Mesenchymal stem cell (in vitro differentiated cells and primary cell): ENCODE measurements at regions not wholly inside any gene's neighbourhood (a gene's known extent, or its start where the extent isn't known, plus 50 kb on each side); places are given as distances from the start of the nearest gene placed in this dataset.

Experiments used
- DNase-seq: peaks from one replicate; pipeline ENCODE4 v3.0.0-alpha.2; 2013
- H2AFZ ChIP-seq: one replicate; pipeline ENCODE4 v1.6.1; 2013; ENCODE audit warnings: low read depth, mild to moderate bottlenecking, control low read depth, inconsistent platforms, low read length, moderate library complexity
- H2AK5ac ChIP-seq: 2 replicates; pipeline ENCODE4 v1.6.1; 2013; ENCODE audit warnings: low read length, moderate library complexity, mild to moderate bottlenecking, inconsistent platforms; ENCODE audit not compliant: severe bottlenecking
- H2BK120ac ChIP-seq: one replicate; pipeline ENCODE4 v1.6.1; 2013; ENCODE audit warnings: low read depth, mild to moderate bottlenecking, inconsistent platforms, low read length, moderate library complexity
- H2BK12ac ChIP-seq, 2 experiments: one replicate each; pipeline ENCODE4 v1.6.1; 2013; ENCODE audit warnings: inconsistent platforms in 2 of 2, low read length in 2 of 2, mild to moderate bottlenecking in 2 of 2, moderate library complexity in 2 of 2, control low read depth in 1 of 2
- H2BK15ac ChIP-seq: one replicate; pipeline ENCODE4 v1.6.1; 2013; ENCODE audit warnings: mild to moderate bottlenecking, low read depth, inconsistent platforms; ENCODE audit not compliant: poor library complexity, severe bottlenecking
- H2BK5ac ChIP-seq: 2 replicates; pipeline ENCODE4 v1.6.1; 2013; ENCODE audit warnings: low read depth, mild to moderate bottlenecking, low read length, control low read depth, inconsistent platforms; ENCODE audit not compliant: poor library complexity, severe bottlenecking
- H3K14ac ChIP-seq, 2 experiments: one replicate each; pipeline ENCODE4 v1.6.1; 2013; ENCODE audit warnings: inconsistent platforms in 2 of 2, low read length in 2 of 2, control low read depth in 1 of 2, mild to moderate bottlenecking in 1 of 2, moderate library complexity in 1 of 2
- H3K18ac ChIP-seq, 2 experiments: one replicate each; pipeline ENCODE4 v1.6.1; 2013; ENCODE audit warnings: inconsistent platforms in 2 of 2, low read length in 2 of 2, control low read depth in 1 of 2, low read depth in 1 of 2, mild to moderate bottlenecking in 1 of 2
- H3K23ac ChIP-seq, 2 experiments: one replicate each; pipeline ENCODE4 v1.6.1; 2013; ENCODE audit warnings: inconsistent platforms in 2 of 2, low read length in 2 of 2, mild to moderate bottlenecking in 2 of 2, moderate library complexity in 2 of 2, control low read depth in 1 of 2
- H3K27ac ChIP-seq: 2 replicates; pipeline ENCODE4 v1.5.1; 2013; ENCODE audit warnings: mild to moderate bottlenecking, moderate library complexity, low read length, control low read depth, inconsistent platforms; ENCODE audit not compliant: poor library complexity, severe bottlenecking
- H3K27me3 ChIP-seq, 2 experiments: 2 replicates each; pipeline versions ENCODE4 v1.6.1 to v1.7.0; 2013; ENCODE audit warnings: low read length in 2 of 2, mild to moderate bottlenecking in 2 of 2, moderate library complexity in 2 of 2, control low read depth in 1 of 2, inconsistent platforms in 1 of 2; ENCODE audit not compliant: control insufficient read depth in 1 of 2, insufficient read depth in 1 of 2
- H3K36me3 ChIP-seq, 2 experiments: 2 replicates each; pipeline versions ENCODE4 v1.6.1 to v1.7.0; 2013; ENCODE audit warnings: low read length in 2 of 2, control low read depth in 1 of 2, inconsistent platforms in 1 of 2, low read depth in 1 of 2, mild to moderate bottlenecking in 1 of 2; ENCODE audit not compliant: insufficient read depth in 2 of 2, control insufficient read depth in 1 of 2
- H3K4ac ChIP-seq, 2 experiments: one replicate each; pipeline ENCODE4 v1.6.1; 2013; ENCODE audit warnings: inconsistent platforms in 2 of 2, low read length in 2 of 2, mild to moderate bottlenecking in 2 of 2, moderate library complexity in 2 of 2, control low read depth in 1 of 2, low read depth in 1 of 2
- H3K4me1 ChIP-seq: 2 replicates; pipeline ENCODE4 v1.6.1; 2013; ENCODE audit warnings: low read depth, low read length, control low read depth; ENCODE audit not compliant: control insufficient read depth, insufficient read depth
- H3K4me2 ChIP-seq: 2 replicates; pipeline ENCODE4 v1.6.1; 2013; ENCODE audit warnings: low read length, mild to moderate bottlenecking, inconsistent platforms; ENCODE audit not compliant: poor library complexity, severe bottlenecking
- H3K4me3 ChIP-seq, 2 experiments: 2 replicates each; pipeline versions ENCODE4 v1.5.1 to v1.7.0; 2013; ENCODE audit warnings: low read length in 2 of 2, mild to moderate bottlenecking in 2 of 2, control low read depth in 1 of 2, low read depth in 1 of 2; ENCODE audit not compliant: insufficient read depth in 1 of 2
- H3K79me1 ChIP-seq: replicated peaks from 2 replicates; pipeline ENCODE4 v1.6.1; 2013; ENCODE audit warnings: mild to moderate bottlenecking, control low read depth, low read length, inconsistent platforms; ENCODE audit not compliant: poor library complexity, severe bottlenecking
- H3K9ac ChIP-seq: 2 replicates; pipeline ENCODE4 v1.7.0; 2013; ENCODE audit warnings: mild to moderate bottlenecking, low read length, moderate library complexity
- H3K9me3 ChIP-seq: 2 replicates; pipeline ENCODE4 v1.7.0; 2013; ENCODE audit warnings: mild to moderate bottlenecking, low read length; ENCODE audit not compliant: control insufficient read depth
- H4K8ac ChIP-seq: one replicate; pipeline ENCODE4 v1.6.1; 2013; ENCODE audit warnings: inconsistent platforms, mild to moderate bottlenecking, low read length, moderate library complexity
- H4K91ac ChIP-seq: one replicate; pipeline ENCODE4 v1.6.1; 2013; ENCODE audit warnings: mild to moderate bottlenecking, low read length, inconsistent platforms
- WGBS: methylation state at CpG from one replicate; pipeline ENCODE4 v1.1.7; 2013; ENCODE audit warnings: mixed read lengths; 5-methylcytosine and 5-hydroxymethylcytosine counted together

GRCh38 chr15:38750786-38751185 lies 186.2 kb upstream of the RASGRP1 start:
- H3K14ac ChIP-seq = no peak overlapping the region
- H3K27ac ChIP-seq = no peak overlapping the region
- no peaks in the 10 kb centered on the region for H3K4me1 ChIP-seq
- no peaks in the 10 kb centered on the region for H3K9me3 ChIP-seq
- no peaks in the 10 kb centered on the region for H3K79me1 ChIP-seq
- no peak overlapping the region for H2BK12ac ChIP-seq
- no peak overlapping the region for H3K18ac ChIP-seq
- no peak overlapping the region for H3K9ac ChIP-seq
- no peak overlapping the region for H4K91ac ChIP-seq
- H2AFZ ChIP-seq = no peak overlapping the region
- no peak overlapping the region for H3K23ac ChIP-seq
- no peak for DNase-seq
- H4K8ac ChIP-seq = no peak overlapping the region
- no peak overlapping the region for H2BK5ac ChIP-seq
- H3K4me2 ChIP-seq = no peak overlapping the region
- H3K36me3 ChIP-seq = no peaks in the 10 kb centered on the region
- no peak overlapping the region for H3K4ac ChIP-seq
- no peak overlapping the region for H2BK120ac ChIP-seq
- H3K27me3 ChIP-seq = peaks cover 0 to 16% of the 10 kb centered on the region in 2 experiments
- H2BK15ac ChIP-seq = no peak overlapping the region
- no peak overlapping the region for H3K4me3 ChIP-seq
- 92% methylated on average over 5 of the region's 5 CpGs for WGBS
- H2AK5ac ChIP-seq = no peak overlapping the region

DNA sequence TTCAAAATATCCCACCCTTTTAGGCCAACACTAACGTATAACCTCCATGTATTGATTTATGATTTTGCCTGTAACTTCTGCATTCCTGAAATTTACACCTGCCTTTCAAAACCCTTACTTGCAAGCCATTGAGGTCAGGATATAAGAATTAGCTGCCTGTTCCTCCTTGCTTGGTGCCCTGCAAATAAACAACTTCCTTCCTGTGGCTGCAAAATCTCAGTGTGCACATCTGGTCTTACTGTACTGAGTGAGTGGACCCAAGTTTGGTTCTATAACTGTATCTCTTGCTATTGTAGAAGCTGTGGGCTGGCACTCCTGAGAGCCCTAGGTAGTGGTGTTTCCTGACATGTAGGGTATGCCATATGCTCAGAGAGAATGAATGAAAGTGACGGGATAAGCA lies 191.1 kb upstream of the RASGRP1 start:
- Histone ChIP-seq H3K9me3 (no peaks in the 10 kb centered on the region), H3K4me3 (no peak overlapping the region), H3K36me3 (no peaks in the 10 kb centered on the region), H3K4me1 (peaks cover 11% of the 10 kb centered on the region), H3K23ac (no peak overlapping the region), H4K91ac (no peak overlapping the region), H2BK120ac (no peak overlapping the region), H3K79me1 (no peaks in the 10 kb centered on the region), H3K18ac (no peak overlapping the region), H3K27ac (no peak overlapping the region), H2AFZ (no peak overlapping the region), H2BK15ac (no peak overlapping the region), H2BK12ac (no peak overlapping the region), H3K4ac (no peak overlapping the region), H3K4me2 (no peak overlapping the region), H3K9ac (no peak overlapping the region), H3K14ac (no peak overlapping the region), H2BK5ac (no peak overlapping the region), H2AK5ac (no peak overlapping the region), H3K27me3 (peaks cover 0 to 21% of the 10 kb centered on the region in 2 experiments), H4K8ac (no peak overlapping the region)
- 95% methylated on average over 2 of the region's 2 CpGs for WGBS
- no peak for DNase-seq

DNA sequence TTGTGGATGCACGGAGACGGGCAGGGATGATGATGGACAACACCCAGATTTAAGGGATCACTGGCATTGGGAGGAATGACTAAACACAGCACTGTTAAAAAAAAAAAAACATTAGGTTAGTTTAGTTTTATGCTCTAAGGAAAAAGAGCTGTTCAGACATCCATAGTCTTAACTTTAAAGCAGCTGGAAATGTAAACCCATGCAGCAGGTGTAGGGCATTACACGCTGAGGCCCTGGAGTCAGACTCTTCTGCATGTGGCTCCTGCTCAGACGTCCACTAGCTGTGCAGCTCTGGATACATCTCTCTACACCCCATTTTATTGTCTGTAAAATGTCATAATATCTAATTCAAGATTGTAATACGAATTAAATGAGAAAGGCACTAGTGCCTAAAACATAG lies 191.8 kb upstream of the RASGRP1 start:
- H3K36me3 ChIP-seq = no peaks in the 10 kb centered on the region
- H2BK5ac ChIP-seq = no peak overlapping the region
- no peaks in the 10 kb centered on the region for H3K79me1 ChIP-seq
- H3K4me3 ChIP-seq = no peak overlapping the region
- no peak for DNase-seq
- H3K27me3 ChIP-seq = peaks cover 0 to 21% of the 10 kb centered on the region in 2 experiments
- no peak overlapping the region for H2BK12ac ChIP-seq
- H3K4me2 ChIP-seq = no peak overlapping the region
- no peak overlapping the region for H2AFZ ChIP-seq
- H3K14ac ChIP-seq = no peak overlapping the region
- no peak overlapping the region for H4K91ac ChIP-seq
- H3K4me1 ChIP-seq = peaks cover 11% of the 10 kb centered on the region
- no peak overlapping the region for H3K23ac ChIP-seq
- H3K9me3 ChIP-seq = no peaks in the 10 kb centered on the region
- WGBS = 93% methylated on average over 3 of the region's 5 CpGs
- H4K8ac ChIP-seq = no peak overlapping the region
- H2BK120ac ChIP-seq = no peak overlapping the region
- H2BK15ac ChIP-seq = no peak overlapping the region
- no peak overlapping the region for H2AK5ac ChIP-seq
- H3K4ac ChIP-seq = no peak overlapping the region
- H3K9ac ChIP-seq = no peak overlapping the region
- H3K18ac ChIP-seq = no peak overlapping the region
- no peak overlapping the region for H3K27ac ChIP-seq

- no peaks in the 10 kb centered on the region for H3K36me3 ChIP-seq
- H3K27me3 ChIP-seq = peaks cover 0 to 21% of the 10 kb centered on the region in 2 experiments
- DNase-seq = peak; percentile 6
- H3K18ac ChIP-seq = no peak overlapping the region
- H2BK15ac ChIP-seq = no peak overlapping the region
- H3K4ac ChIP-seq = no peak overlapping the region
- no peaks in the 10 kb centered on the region for H3K79me1 ChIP-seq
- H3K23ac ChIP-seq = no peak overlapping the region
- peak overlapping the region; percentile 5 for H3K4me2 ChIP-seq
- H2BK5ac ChIP-seq = peak overlapping the region; percentile 49
- no peak overlapping the region for H3K9ac ChIP-seq
- H3K4me1 ChIP-seq = peaks cover 11% of the 10 kb centered on the region
- H4K91ac ChIP-seq = no peak overlapping the region
- H2AK5ac ChIP-seq = no peak overlapping the region
- no peak overlapping the region for H2BK120ac ChIP-seq
- 57% methylated on average over 1 of the region's 1 CpG for WGBS
- H3K9me3 ChIP-seq = no peaks in the 10 kb centered on the region
- H3K4me3 ChIP-seq = no peak overlapping the region
- H3K27ac ChIP-seq = peak overlapping the region; percentile 85
- H2BK12ac ChIP-seq = no peak overlapping the region
- H3K14ac ChIP-seq = no peak overlapping the region
- no peak overlapping the region for H2AFZ ChIP-seq
- no peak overlapping the region for H4K8ac ChIP-seq
Measured at GRCh38 chr15:38758043-38758442, 193.4 kb upstream of the RASGRP1 start.
